H1 (cell line): ENCODE measurements at regions not wholly inside any gene's neighbourhood (a gene's known extent, or its start where the extent isn't known, plus 50 kb on each side); places are given as distances from the start of the nearest gene placed in this dataset.

ENCODE experiments used
- CTCF ChIA-PET: fragments of 300-600 bp; sonication (Branson Sonifier 250); formaldehyde crosslinking; loops from one replicate; lab custom pipeline; 2021; ENCODE audit not compliant: partially characterized antibody; lab: Charles Lee
- POLR2A ChIA-PET: fragments of 300-600 bp; sonication (Branson Sonifier 250); formaldehyde crosslinking; loops from one replicate; lab custom pipeline; 2021; ENCODE audit warnings: inconsistent platforms; ENCODE audit not compliant: partially characterized antibody; lab: Charles Lee
- DNase-seq, 2 experiments: peaks; one replicate each; pipeline versions ENCODE4 v3.0.0 to v3.0.0-alpha.2; 2010 to 2022; ENCODE audit warnings: low spot score in 2 of 2, low read depth in 1 of 2, mixed read lengths in 1 of 2
- FAIRE-seq: peaks from 2 replicates; lab custom pipeline; 2011; peaks lifted over from hg19 to GRCh38; lab: Jason Lieb, UNC
- H2AFZ ChIP-seq: 2 replicates; pipeline ENCODE4 v1.8.1; 2012; ENCODE audit warnings: low read length, inconsistent platforms
- H2AK5ac ChIP-seq: 2 replicates; pipeline ENCODE4 v1.6.1; 2013; ENCODE audit warnings: low read depth, low read length
- H2BK120ac ChIP-seq: replicated peaks from 2 replicates; pipeline ENCODE3; 2013; ENCODE audit warnings: low read depth, low read length, inconsistent platforms
- H2BK12ac ChIP-seq: 2 replicates; pipeline ENCODE4 v1.6.1; 2013; ENCODE audit warnings: low read depth, low read length
- H2BK15ac ChIP-seq: 2 replicates; pipeline ENCODE4 v1.6.1; 2013; ENCODE audit warnings: low read length
- H2BK20ac ChIP-seq: 2 replicates; pipeline ENCODE4 v1.6.1; 2013; ENCODE audit warnings: low read length
- H2BK5ac ChIP-seq: 2 replicates; pipeline ENCODE4 v1.6.1; 2013; ENCODE audit warnings: low read depth, low read length
- H3K14ac ChIP-seq: 2 replicates; pipeline ENCODE4 v1.6.1; 2013; ENCODE audit warnings: inconsistent platforms; ENCODE audit not compliant: insufficient read length
- H3K18ac ChIP-seq: 2 replicates; pipeline ENCODE4 v1.6.1; 2013; ENCODE audit warnings: low read length; ENCODE audit errors: extremely low read depth
- H3K23ac ChIP-seq: 2 replicates; pipeline ENCODE4 v1.6.1; 2013; ENCODE audit warnings: inconsistent platforms; ENCODE audit not compliant: insufficient read length
- H3K23me2 ChIP-seq: 2 replicates; pipeline ENCODE4 v1.6.1; 2013; ENCODE audit warnings: low read depth, low read length
- H3K27ac ChIP-seq: 2 replicates; pipeline ENCODE4 v1.6.1; 2011; ENCODE audit warnings: low read depth, low read length, inconsistent platforms
- H3K27me3 ChIP-seq, 4 experiments: replicated peaks in 1 of 4; 1 replicate in 1 of 4; 2 replicates in 3 of 4; pipeline versions ENCODE4 v1.6.1 to v1.8.1; 2011 to 2013; ENCODE audit warnings: low read length in 3 of 4, mild to moderate bottlenecking in 3 of 4, inconsistent platforms in 2 of 4, mixed read lengths in 2 of 4, moderate library complexity in 1 of 4; ENCODE audit not compliant: control insufficient read depth in 3 of 4, insufficient read depth in 3 of 4; ENCODE audit errors: extremely low read depth in 1 of 4
- H3K36me3 ChIP-seq, 4 experiments: 2 replicates each; pipeline versions ENCODE4 v1.6.1 to v1.8.1; 2011 to 2013; ENCODE audit warnings: mild to moderate bottlenecking in 4 of 4, low read length in 3 of 4, moderate library complexity in 2 of 4, control low read depth in 1 of 4, inconsistent platforms in 1 of 4; ENCODE audit not compliant: insufficient read depth in 4 of 4, control insufficient read depth in 2 of 4
- H3K4ac ChIP-seq: replicated peaks from 2 replicates; pipeline ENCODE3; 2013; ENCODE audit warnings: low read length, low read depth, mixed read lengths, inconsistent platforms; ENCODE audit not compliant: insufficient read length
- H3K4me1 ChIP-seq, 4 experiments: replicated peaks in 1 of 4; 1 replicate in 1 of 4; 2 replicates in 3 of 4; pipeline versions ENCODE4 v1.6.1 to v1.8.1; 2011 to 2013; ENCODE audit warnings: low read length in 3 of 4, inconsistent platforms in 2 of 4, mixed read lengths in 1 of 4; ENCODE audit not compliant: insufficient read depth in 4 of 4, control insufficient read depth in 3 of 4
- H3K4me2 ChIP-seq, 2 experiments: 2 replicates each; pipeline versions ENCODE4 v1.6.1 to v1.8.1; 2011 to 2013; ENCODE audit warnings: low read depth in 2 of 2, low read length in 2 of 2, control low read depth in 1 of 2, inconsistent platforms in 1 of 2, mild to moderate bottlenecking in 1 of 2; ENCODE audit not compliant: insufficient read depth in 1 of 2
- H3K4me3 ChIP-seq, 4 experiments: fragments of 200-600, 300-600 bp in 1 of 4; sonication (generic), shearing (Covaris generic), sonication (Bioruptor Twin) in 1 of 4; 2 replicates each; pipeline versions ENCODE4 v1.5.1 to v1.8.1; 2011 to 2016; ENCODE audit warnings: low read length in 4 of 4, low read depth in 3 of 4, control low read depth in 2 of 4, inconsistent platforms in 2 of 4, mild to moderate bottlenecking in 2 of 4, mixed read lengths in 1 of 4, moderate library complexity in 1 of 4; ENCODE audit not compliant: insufficient read depth in 2 of 4; ENCODE audit errors: extremely low read depth in 1 of 4
- H3K56ac ChIP-seq: replicated peaks from 2 replicates; pipeline ENCODE3; 2013; ENCODE audit warnings: low read depth, mild to moderate bottlenecking, mixed read lengths, low read length, inconsistent platforms; ENCODE audit not compliant: insufficient read length
- H3K79me1 ChIP-seq: 2 replicates; pipeline ENCODE4 v1.6.1; 2013; ENCODE audit warnings: low read depth, low read length, control low read depth
- H3K79me2 ChIP-seq, 2 experiments: 2 replicates each; pipeline versions ENCODE4 v1.6.1 to v1.8.1; 2012 to 2013; ENCODE audit warnings: low read length in 2 of 2, mild to moderate bottlenecking in 2 of 2, inconsistent platforms in 1 of 2; ENCODE audit not compliant: insufficient read depth in 2 of 2, control insufficient read depth in 1 of 2
- H3K9ac ChIP-seq, 4 experiments: replicated peaks in 1 of 4; 1 replicate in 1 of 4; 2 replicates in 3 of 4; pipeline versions ENCODE4 v1.6.1 to v1.8.1; 2011 to 2013; ENCODE audit warnings: low read depth in 3 of 4, low read length in 3 of 4, control low read depth in 2 of 4, mild to moderate bottlenecking in 2 of 4, moderate library complexity in 2 of 4, inconsistent platforms in 1 of 4; ENCODE audit errors: extremely low read depth in 1 of 4
- H3K9me3 ChIP-seq, 2 experiments: 2 replicates each; pipeline versions ENCODE4 v1.6.1 to v1.8.1; 2012 to 2013; ENCODE audit warnings: mild to moderate bottlenecking in 2 of 2, moderate library complexity in 2 of 2, control low read depth in 1 of 2, inconsistent platforms in 1 of 2, low read depth in 1 of 2, low read length in 1 of 2, mixed read lengths in 1 of 2; ENCODE audit not compliant: insufficient read depth in 2 of 2
- H4K20me1 ChIP-seq, 2 experiments: replicated peaks in 1 of 2; 2 replicates each; pipeline versions ENCODE3 to v1.8.1; 2011 to 2013; ENCODE audit warnings: inconsistent platforms in 2 of 2, low read length in 2 of 2, mild to moderate bottlenecking in 1 of 2; ENCODE audit not compliant: insufficient read depth in 2 of 2, control insufficient read depth in 1 of 2
- H4K5ac ChIP-seq: 2 replicates; pipeline ENCODE4 v1.6.1; 2013; ENCODE audit warnings: low read length, low read depth, mixed read lengths, inconsistent platforms; ENCODE audit not compliant: insufficient read length
- H4K8ac ChIP-seq: 2 replicates; pipeline ENCODE4 v1.8.0; 2013; ENCODE audit warnings: mild to moderate bottlenecking, moderate library complexity, low read length, inconsistent platforms; ENCODE audit not compliant: insufficient read depth; ENCODE audit errors: extremely low read depth
- H4K91ac ChIP-seq: replicated peaks from 2 replicates; pipeline ENCODE3; 2013; ENCODE audit warnings: low read length, mixed read lengths, inconsistent platforms; ENCODE audit not compliant: insufficient read length
- CHD2 ChIP-seq: IDR thresholded peaks from 2 replicates; pipeline ENCODE4 v1.6.1; 2012; ENCODE audit warnings: low read length, improper control_type of control experiment
- JUN ChIP-seq: IDR thresholded peaks from 2 replicates; pipeline ENCODE4 v1.6.1; 2011; ENCODE audit warnings: low read depth, mild to moderate bottlenecking, improper control_type of control experiment, low read length
- MAFK ChIP-seq: IDR thresholded peaks from 2 replicates; pipeline ENCODE4 v1.6.1; 2012; ENCODE audit warnings: low read depth, mild to moderate bottlenecking, improper control_type of control experiment, low read length
- SAP30 ChIP-seq: fragments of 300-600 bp; sonication (generic); IDR thresholded peaks from 2 replicates; pipeline ENCODE4 v1.7.1; 2012; ENCODE audit warnings: low read length, moderate library complexity, mild to moderate bottlenecking, inconsistent platforms; ENCODE audit not compliant: insufficient read depth, insufficient replicate concordance
- WGBS, 2 experiments: shearing (Covaris generic) in 1 of 2; methylation state at CpG; one replicate each; pipeline versions ENCODE4 v1.1.6 to v1.1.7; 2013 to 2015; ENCODE audit warnings: low lambda C conversion rate in 2 of 2, mixed read lengths in 2 of 2, inconsistent platforms in 1 of 2, low coverage in 1 of 2, missing lambda C conversion rate in 1 of 2; ENCODE audit not compliant: insufficient replicate concordance in 2 of 2, insufficient coverage in 1 of 2, insufficient read length in 1 of 2; ENCODE audit errors: extremely low coverage in 1 of 2, missing lambda C conversion rate in 1 of 2; 5-methylcytosine and 5-hydroxymethylcytosine counted together

DNA sequence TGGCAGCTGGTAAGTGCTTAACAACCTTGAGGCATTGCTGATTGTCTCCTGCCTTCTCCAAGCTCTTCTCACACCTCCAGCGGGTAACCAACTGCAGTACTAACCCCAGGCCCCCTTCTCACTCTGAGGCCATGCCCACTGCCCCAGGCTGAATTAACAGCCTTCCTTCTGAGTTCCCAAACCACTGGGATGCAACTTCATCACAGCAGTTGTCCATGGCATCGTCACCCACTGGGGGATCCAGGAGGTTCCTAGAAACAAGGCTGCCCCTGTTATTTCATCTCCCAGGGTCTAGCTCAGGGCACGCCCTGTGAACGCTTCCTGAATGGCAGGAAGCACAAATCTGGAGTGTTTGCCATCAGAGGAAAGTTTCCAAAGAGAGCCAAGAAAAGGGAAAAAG, 58.0 kb downstream of the SYNE3 start:
- Histone ChIP-seq H3K9me3 (no peaks in the 10 kb centered on the region), H2BK20ac (no peak overlapping the region), H3K23ac (no peak overlapping the region), H4K91ac (no peak overlapping the region), H3K4me3 (no peak overlapping the region), H4K8ac (peak overlapping the region; percentile 7; the same call in 1 of the 2 replicates), H3K23me2 (no peaks in the 10 kb centered on the region), H2AK5ac (no peak overlapping the region), H3K79me1 (no peaks in the 10 kb centered on the region; the same call in 1 of the 2 replicates), H3K36me3 (no peaks in the 10 kb centered on the region), H3K27me3 (no peaks in the 10 kb centered on the region; a peak in 1 of 7 replicates), H2BK120ac (no peak overlapping the region), H3K27ac (no peak overlapping the region), H3K14ac (no peak overlapping the region), H3K56ac (no peak overlapping the region), H2BK5ac (no peak overlapping the region), H2AFZ (no peak overlapping the region), H3K4ac (no peak overlapping the region), H3K79me2 (no peaks in the 10 kb centered on the region), H4K20me1 (no peaks in the 10 kb centered on the region), H3K4me2 (no peak overlapping the region), H2BK12ac (no peak overlapping the region), H3K18ac (no peak overlapping the region), H3K4me1 (peaks cover 0 to 11% (median 8%) of the 10 kb centered on the region in 4 experiments; a peak in 5 of 7 replicates), H3K9ac (no peak overlapping the region), H4K5ac (no peak overlapping the region), H2BK15ac (no peak overlapping the region)
- WGBS, 2 experiments: 95% methylated on average over 4 of the region's 4 CpGs; no CpG with 5 or more reads in 1 of the 2 experiments
- ChIA-PET POLR2A (no interaction called here), CTCF (interaction anchor here (1.0 to 10.5 kb wide), 6 partner anchors 10 to 68 kb away, joined by 3 to 129 read pairs (median 4); no protein-coding TSS in a partner anchor)
- DNase-seq: no peak
- TF ChIP-seq CHD2 (no peak), MAFK (no peak), SAP30 (no peak), JUN (no peak)
- FAIRE-seq: no peak
